ENCODE measurements at regions not wholly inside any gene's neighbourhood (a gene's known extent, or its start where the extent isn't known, plus 50 kb on each side); places are given as distances from the start of the nearest gene placed in this dataset.

GRCh38 chr14:97620066-97620465 is 822.9 kb downstream of the VRK1 start:
- TF ChIP-seq EZH2 (IDR thresholded peaks at IDR 0.05; ENCODE audit: insufficient read depth, low read length) (no peak), CTCF (IDR thresholded peaks at IDR 0.05; ENCODE audit: insufficient read depth, low read depth, low read length) (no peak)

Measured in astrocyte (in vitro differentiated cells and primary cell).